Hypothalamus (tissue), 51 donors: ENCODE measurements at regions not wholly inside any gene's neighbourhood (a gene's known extent, or its start where the extent isn't known, plus 50 kb on each side); places are given as distances from the start of the nearest gene placed in this dataset.

Source experiments
- DNase-seq, 51 donors: peaks; one replicate each; lab custom pipeline; 2025; lab: John Stamatoyannopoulos, UW

DNA sequence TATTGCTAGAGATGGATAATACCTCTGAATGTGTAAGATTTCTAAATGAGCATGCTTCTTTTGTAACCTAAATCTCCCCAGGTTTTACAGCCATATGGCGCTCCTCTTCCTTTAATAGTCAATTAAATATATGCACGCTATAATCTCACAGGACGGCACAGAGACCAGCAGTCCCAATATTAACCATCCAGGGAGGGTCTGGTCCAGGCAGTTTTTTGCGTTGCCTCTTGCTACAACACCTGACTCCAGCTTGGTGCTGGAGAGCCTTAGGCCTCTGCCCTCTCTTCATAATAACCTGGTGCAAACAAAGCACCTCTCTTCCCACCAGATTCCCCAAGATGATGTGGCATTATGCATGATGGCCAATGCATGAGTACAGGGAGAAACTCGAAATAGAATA is 183.4 kb downstream of the LY86 start:
- no peak for DNase-seq

DNA sequence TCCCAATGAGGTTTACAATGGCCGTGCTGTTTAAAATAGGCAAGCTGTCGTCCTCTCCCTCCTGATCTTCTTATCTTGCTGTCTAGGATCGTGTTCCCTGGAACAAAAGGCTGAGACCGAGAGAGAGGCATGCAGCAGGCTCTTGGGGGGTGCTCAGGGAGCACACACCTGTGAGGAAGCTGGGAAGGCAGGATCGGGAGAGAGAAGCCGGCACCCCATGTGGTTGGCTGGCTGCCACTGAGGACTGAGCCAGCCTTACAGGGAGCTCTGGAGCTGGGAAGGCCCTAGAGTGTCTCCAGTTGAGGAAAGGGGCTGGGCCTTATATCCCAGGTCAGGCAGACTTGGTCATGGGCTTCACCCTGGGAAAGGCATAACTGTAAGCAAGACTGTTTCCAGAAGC is 184.2 kb downstream of the LY86 start:
- no peak for DNase-seq

DNA sequence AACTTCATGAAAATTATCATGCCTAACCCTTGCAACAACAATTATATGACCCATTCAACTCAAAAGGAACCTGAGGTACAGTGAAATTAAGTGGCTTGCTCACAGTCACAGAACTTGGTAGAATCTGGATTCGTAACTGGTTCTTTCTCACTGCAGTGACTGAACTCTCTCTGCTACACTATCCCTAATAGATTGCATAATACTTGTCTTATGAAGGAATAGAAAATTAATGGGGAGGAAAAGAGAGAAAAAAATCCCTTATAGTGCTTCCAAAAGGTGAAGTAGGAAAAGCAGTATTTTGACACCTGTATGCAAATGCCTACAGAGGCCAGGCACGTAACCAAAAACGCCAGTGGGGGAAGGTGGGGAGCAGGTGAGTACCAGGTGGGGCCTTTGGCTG is 186.6 kb downstream of the LY86 start:
- no peak for DNase-seq

DNA sequence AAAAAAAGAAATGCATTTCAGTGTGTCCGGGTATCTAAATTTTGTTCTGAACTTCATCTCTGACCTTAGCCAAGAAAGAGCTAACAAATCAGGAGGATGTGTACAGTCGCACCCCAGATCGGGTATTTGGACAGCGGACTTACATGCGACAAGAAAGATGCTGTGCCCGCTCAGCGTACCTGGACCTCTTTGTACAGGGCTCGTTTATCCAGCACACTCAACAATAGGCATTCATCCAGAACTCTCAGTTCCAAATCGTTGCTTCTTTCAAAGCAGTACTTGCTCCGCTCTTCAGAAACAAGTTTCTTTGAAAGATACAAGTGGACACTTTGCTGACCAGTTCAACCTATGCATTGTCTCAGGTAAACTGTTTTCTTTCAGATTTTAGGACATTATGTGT is 191.7 kb downstream of the LY86 start:
- no peak for DNase-seq

DNA sequence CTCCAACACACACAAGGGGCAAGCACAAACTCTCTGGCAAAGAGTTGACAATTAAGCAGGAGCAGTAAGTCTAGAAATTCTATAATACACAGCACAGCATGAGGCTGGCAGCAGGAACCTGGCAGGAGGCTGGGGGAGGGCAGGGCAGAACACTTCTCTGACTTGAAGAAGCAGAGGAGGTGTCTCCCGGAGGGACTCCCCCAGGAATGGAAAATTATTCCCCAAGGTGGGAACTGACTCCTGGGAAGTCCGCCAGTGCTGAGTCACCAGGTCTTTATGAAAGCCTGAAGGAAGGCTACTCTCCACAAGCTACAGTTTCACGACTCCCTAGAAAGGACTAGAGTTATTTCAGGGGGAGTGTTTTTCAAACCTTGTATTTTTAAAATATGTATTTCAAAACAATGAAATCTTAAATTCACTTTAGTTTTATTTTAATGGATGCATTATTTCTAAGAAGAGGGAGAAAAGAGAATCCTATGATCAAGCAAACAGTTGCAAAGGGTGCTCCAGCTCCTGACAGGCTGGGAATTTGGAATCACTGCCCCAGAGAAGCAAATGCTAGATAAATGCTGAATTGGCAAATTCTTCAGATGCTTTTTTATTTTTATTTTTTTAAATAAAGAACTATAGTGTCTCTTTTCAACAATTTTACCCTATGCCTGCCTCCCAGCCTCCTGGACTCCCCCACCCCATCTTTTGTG is 192.8 kb downstream of the LY86 start:
- DNase-seq = peak in 6 of 51 donors; percentile 7 to 36 (median 21)

DNA sequence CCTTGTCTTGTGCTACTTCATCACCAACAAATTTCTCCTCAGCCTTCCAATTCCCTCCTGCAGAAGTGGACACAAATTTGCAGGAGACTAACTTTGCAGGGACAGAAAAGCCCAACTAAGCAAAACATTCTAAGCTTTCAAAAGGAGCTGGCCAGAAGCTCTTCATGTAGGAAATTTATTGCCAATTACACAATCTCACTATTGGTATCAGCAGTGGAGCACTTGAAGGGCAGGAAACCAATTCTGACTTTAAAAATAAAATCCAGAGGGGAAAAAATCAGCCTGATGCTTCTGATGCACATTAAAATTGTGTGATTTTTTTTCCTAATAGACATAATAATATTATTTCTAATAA is 193.3 kb downstream of the LY86 start:
- DNase-seq = no peak

DNA sequence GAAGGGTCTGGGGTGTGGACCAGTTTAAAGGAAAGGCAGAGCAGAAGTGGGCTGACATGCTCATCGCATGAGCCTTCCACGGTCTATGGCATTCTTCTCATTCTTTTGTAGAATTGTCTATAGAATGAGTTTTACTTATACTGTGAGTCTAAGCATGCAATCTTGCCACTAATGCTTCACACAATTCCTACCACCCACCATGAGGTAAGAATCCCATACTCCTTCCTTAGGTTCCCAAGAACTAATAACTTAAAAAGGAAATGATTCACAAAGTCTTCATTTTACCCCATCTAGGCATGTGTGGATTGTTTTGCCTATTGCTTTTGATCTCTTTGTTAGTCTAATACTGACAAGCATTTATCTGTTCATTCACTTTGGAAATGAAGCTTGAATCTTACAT is 195.2 kb downstream of the LY86 start:
- no peak for DNase-seq

DNA sequence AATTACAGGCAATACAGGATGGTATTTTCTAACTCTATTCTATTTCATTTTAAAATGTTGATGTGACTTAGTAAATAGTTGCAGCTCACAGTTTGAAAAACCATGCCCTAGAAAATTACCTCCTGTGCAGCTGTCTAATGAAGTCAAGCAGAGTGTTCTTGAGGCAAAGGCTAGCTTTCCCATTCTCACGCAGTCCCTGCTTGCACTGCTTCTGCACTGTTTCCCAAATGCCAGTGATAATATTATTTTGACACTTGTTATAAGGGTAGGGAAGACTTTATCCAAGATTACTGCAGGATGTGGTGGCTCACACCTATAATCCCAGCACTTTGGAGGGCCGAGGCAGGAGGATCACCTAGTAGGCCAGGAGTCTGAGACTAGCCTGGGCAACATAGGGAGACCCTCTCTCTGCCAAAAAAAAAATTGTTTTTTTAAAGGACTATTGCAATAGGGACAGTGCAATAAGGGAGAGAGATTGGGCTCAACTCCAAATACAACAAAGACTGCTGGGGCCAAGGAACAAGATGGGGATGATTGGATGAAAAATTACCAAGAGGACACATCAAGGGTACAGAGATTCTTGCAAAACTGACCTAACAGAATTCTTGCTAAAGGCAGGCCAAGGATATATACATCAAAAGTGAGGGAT is 196.1 kb downstream of the LY86 start:
- DNase-seq = no peak

DNA sequence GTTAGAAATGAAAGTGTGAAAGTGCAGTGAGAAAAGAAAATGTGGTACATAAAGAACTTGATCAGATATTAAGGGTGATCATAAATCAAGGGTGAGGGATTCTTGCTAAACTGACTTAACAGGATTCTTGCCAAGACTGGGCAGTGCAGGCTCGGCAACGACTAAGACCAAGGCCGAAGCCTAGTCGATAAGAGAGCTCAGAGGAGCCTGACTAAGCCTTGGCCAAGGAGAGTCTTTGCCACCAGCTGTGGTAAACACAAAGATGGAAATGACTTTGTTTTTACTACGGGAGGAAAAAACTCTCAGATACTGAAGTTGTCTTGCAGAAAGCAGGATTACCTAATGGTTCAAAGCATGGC is 196.6 kb downstream of the LY86 start:
- no peak for DNase-seq

DNA sequence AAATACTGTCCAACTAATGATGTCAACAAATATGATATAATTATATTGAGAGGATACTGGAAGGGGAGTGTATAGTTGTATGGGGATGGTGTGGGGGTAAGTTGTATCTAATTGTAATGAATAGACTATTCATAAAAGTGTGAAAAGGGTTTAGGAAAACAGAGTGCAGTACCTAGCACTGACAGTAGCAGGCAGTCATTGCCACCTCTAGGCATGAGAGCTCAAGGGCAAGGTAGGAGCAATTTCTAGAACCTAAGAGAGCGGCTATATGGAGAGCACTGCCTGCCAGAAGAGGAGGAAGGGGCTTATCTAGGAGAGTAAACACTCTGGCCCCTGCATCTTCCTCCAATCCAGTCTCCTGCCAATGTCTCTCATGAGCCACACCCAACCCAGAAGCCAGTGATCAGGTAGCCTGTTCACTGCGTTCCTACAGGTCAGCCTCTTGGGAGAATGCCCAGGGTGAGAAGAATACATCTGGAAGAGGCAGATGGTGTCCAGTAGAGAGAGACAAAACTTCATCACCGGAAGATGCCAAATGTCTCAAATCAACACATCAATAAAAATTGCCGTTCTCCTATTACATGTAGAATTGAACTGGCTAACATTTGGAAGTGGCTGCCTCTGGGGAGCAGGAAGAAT is 200.0 kb downstream of the LY86 start:
- no peak for DNase-seq

DNA sequence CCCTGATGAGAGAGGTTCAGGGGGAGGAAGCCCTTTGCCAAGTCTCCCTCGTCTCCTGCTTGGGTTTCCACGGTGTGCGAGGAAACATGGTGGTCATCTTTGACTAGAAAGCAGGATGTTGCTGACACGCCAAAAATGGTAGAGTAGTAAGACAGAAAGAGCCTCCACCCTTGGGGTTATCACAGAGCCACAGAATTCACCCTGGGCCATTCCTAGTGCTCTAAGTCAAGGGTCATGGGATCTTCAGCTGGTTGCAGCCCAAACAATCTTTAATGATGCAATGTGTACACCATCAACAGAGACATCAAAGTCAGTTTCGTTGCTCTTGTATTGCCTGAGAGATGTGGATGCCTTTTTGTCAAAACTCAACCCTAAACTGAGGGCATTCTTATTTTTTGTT is 201.9 kb downstream of the LY86 start:
- no peak for DNase-seq

DNA sequence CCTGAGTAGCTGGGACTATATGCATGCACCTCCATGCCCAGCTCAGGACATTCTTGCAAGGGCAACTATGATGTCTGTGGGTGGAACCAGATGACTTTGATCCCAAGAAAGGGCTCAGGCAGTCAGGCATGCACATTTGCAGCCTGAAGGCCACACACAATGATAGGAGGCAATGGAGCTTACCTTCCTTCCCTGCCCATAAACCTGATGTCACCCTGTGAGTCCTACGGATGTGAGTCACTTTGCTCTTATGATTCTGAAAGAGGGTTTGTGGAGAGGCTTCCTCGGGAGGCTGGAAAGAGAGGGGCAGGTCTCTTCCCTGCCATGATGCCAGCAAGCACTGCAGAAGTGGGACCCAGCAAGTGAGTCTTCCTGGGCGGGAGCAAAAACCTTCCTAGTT is 202.4 kb downstream of the LY86 start:
- no peak for DNase-seq

DNA sequence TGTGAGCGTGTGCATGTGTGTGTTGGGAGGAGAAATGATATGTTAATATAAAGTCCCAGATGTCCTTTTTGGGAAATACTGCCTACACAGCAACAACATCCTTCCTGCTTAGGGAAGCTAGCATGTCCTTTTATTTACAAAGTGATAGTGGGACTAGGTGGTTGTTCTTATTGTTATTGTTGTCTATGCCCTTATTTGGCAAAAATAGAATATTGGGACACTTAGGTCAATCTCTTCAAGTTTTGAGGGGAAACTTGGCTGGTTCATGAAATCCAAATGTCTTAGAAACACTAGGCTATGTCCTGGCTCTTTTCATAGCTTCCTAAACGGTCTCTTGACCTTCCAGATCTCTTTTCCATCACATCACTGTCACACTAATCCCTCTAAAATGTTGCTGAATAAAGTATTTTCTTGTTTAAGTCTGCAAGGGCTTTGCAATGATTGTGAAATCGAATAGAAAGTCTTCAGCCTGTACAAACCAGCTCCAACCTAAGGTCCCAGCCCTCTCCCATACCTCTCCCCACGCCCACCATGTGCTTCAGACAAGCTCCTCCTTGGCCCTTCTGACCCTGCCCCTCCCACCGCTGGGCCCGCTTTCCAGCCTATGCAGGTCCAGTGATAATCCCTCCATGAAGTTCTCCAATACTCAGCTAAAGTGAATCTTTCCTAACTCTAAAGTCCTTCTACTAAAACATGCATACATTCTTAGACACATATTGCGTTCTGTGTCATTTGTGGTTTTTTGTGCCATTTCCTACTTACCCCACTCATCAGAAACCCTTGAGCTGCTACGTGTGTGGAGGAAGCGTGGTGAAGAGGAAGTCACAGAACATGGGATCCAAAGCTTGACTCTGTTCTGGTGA is 205.1 kb downstream of the LY86 start:
- no peak for DNase-seq

DNA sequence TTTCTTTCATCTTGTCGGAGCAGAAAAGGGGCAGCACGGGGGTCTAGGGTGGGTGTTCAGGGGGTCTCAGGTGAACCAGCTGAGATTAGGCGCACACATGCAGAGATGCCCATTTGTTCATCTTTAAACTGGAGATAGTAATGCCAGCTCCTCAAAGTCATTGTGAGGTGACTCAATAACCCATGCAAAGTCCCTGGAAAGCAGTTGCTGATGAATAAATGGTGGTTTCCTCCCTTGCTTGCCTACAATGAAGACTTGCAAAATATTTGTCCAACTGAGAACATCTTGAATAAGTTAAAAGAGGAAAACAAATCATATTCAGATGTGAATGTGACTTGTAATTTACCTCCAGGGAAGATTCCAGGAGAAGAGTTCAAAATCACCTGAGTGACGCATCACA is 206.9 kb downstream of the LY86 start:
- no peak for DNase-seq

DNA sequence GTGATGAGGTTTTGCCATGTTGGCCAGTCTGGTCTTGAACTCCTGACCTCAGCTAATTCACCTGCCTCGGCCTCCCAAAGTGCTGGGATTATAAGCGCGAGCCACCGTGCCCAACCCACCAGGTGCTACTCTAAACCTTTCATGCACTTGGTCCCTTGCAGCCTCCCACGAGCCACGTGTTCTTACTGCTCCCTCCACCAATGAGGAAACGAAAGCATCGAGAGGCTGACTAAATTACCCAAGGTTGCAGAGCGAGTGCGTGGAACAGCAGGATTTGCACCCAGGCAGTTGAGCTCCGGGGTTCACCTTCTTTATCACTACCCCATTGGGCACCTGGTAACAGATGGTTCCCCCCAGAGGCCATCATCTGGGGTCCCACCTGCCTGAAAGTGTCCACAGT is 208.3 kb downstream of the LY86 start:
- DNase-seq = no peak

DNA sequence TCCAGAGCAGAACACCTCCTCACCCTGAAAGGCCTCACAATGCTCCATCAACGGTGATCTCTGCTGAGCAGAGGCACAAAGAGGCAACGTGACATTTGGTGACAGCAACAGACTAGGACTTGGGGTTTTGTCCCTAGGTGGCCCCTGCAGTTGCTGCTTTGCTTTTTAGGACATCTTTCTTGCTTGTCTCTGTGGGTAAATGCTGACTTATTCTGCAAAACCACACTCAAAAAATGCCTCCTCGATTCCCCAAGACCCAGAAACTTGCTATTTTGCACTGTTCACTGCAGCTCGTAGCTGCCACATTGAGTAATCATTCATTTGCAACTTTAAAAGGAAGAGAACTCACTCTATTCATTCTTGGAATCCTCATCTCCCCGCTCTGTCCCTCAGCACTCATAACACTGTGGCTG is 209.9 kb downstream of the LY86 start:
- no peak for DNase-seq

DNA sequence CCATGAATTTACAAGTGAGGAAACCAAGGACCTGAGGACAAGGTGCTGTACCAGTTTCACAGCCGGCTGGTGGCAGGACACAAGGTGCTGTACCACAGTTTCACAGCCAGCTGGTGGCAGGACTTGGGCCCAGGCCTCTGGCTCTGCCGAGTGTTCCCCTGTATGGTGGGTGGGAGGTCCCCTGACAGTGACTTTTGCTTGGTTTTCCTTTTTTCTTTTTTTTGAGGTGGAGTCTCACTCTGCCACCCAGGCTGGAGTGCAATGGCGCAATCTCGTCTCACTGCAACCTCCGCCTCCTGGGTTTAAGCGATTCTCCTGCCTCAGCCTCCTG is 212.4 kb downstream of the LY86 start:
- no peak for DNase-seq

DNA sequence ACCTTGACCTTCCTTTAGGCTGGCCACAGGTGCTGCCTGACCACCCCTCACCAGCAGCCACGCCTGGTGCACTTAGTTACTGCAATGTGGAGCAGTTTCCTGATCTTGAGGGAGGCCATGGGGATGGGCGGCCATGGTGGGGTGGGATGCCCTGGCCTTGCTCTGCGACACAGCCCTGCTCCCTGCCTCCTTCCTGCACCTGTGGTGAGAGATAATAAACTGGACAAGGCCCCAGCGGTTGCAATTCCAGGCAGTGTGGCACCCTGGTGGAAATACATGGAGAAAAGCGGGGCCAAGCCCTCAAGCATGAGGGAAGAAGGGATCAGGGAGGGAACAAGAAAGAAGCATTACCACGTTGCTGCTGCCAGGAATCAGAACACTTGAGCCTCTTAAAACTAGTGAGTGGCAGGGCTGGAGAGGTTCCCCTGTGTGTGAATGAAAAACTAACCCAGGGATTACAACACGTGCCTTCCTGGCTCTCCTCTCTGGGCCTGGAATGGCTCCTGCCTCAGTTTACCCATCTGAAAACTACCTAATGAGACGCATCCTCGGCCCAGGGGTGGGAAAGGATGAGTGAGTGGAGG is 213.2 kb downstream of the LY86 start:
- no peak for DNase-seq

DNA sequence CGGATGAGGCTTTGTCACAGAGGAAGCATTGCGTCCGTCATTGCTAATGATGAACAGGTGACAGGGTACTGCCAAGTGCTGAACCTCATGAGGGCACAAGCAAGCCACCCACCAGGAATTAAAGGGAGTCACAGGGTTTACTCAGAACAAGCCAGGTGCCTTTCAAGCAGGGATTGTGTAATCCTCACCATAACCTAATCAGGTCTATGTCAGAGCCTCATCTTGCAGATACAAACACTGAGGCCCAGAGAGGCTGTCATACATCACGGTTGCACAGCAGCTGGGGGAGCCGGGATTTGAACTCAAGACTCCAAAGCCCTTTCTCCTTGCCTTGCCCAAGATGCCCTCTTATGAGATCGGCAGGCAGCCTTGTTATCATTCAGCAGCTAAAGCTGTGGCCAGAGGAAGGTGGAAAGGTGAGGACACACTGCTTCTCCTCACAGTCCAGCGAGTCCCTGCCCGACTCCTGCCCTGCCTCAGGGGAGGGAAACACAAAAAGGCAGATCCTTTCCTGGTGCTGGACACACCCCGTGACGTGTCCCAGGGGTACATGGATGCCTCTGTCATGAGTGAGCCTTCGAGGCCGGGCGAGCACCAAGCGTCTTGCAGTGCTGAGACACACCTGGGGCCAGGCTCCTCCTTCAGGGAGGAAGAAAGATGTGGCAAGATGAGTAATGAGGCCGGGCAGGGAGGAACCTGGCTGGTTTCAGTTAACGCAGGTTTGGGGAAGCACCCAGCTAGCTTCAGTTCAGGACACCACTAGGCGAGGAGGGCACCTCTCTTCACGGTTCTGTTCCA is 214.9 kb downstream of the LY86 start:
- no peak for DNase-seq

DNA sequence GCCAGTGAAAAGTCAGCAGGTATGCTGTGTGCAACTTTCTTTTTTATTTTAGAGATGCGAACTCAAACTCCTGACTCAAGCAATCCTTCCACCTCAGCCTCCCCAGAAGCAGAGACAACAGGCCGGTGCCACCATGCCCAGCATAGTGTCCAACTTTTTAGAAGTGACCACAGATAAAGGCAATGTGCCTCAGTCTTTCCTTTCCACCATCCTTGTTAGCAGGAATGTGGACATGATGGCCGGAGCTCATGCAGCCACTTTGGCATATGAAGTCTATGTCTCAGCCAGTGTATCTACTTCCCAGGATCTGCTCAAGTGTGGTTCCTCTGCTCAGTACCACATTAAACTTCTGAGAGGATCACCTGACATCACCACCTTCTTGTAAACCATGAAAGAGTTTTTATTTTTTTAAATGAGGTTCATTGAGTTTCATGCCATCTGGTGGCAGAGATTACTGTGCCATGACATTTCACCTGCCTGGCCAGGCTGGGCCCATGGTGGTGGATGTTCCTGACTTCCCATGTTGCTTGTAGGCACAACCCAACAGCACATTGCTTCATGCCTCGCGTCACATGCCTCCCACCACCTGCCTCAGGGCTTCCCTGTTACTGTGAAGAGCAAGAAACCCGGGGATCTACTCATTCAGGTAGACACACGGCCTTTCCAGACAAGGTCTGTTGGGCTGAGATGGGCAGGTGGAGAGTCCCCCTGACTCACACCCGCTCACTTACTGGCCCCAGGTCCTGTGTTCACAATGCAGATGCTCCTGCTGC is 216.5 kb downstream of the LY86 start:
- no peak for DNase-seq
